GM18867 (cell line): ENCODE measurements at regions not wholly inside any gene's neighbourhood (a gene's known extent, or its start where the extent isn't known, plus 50 kb on each side); places are given as distances from the start of the nearest gene placed in this dataset.
"Not testable (repeated sequence)": the region's sequence is repeated elsewhere in the genome, so short reads cannot be mapped to it uniquely, and the experiment has no call there.

Source experiments
- ATAC-seq: cut with Tn5 transposase; IDR thresholded peaks from one replicate; pipeline ENCODE4 v1.9.1; 2021; ENCODE audit warnings: mild to moderate bottlenecking, moderate library complexity; ENCODE audit not compliant: unreplicated experiment

GRCh38 chr14:101077481-101078074 lies 174.1 kb upstream of the RTL1 start:
- no peak for ATAC-seq

- no peak for ATAC-seq
Observed at GRCh38 chr14:101078170-101078891, 174.8 kb upstream of the RTL1 start.

GRCh38 chr14:101078892-101079221 lies 175.3 kb upstream of the RTL1 start:
- ATAC-seq: no peak

- no peak for ATAC-seq
Observed at GRCh38 chr14:101080922-101081593, 177.5 kb upstream of the RTL1 start.

- no peak for ATAC-seq
Observed at GRCh38 chr14:101082036-101082435, 178.5 kb upstream of the RTL1 start.

GRCh38 chr14:101082436-101083384 lies 179.2 kb upstream of the RTL1 start:
- no peak for ATAC-seq

GRCh38 chr14:101083564-101084435 lies 180.3 kb upstream of the RTL1 start:
- no peak for ATAC-seq

- no peak for ATAC-seq
Observed at GRCh38 chr14:101084436-101084826, 180.9 kb upstream of the RTL1 start.

- no peak for ATAC-seq
Observed at GRCh38 chr14:101086926-101087325, 183.4 kb upstream of the RTL1 start.

- ATAC-seq: no peak
Observed at GRCh38 chr14:101087614-101088394, 184.3 kb upstream of the RTL1 start.

- no peak for ATAC-seq
Observed at GRCh38 chr14:101088395-101088667, 184.8 kb upstream of the RTL1 start.

- ATAC-seq: no peak
Observed at GRCh38 chr14:101088714-101089113, 185.2 kb upstream of the RTL1 start.

- not testable (repeated sequence) for ATAC-seq
Observed at GRCh38 chr14:101090478-101090877, 187.0 kb upstream of the RTL1 start.

- ATAC-seq: no peak
Observed at GRCh38 chr14:101090976-101091375, 187.5 kb upstream of the RTL1 start.

- ATAC-seq: not testable (repeated sequence)
Observed at GRCh38 chr14:101094916-101095315, 191.4 kb upstream of the RTL1 start.

GRCh38 chr14:101096551-101096950 lies 193.0 kb upstream of the RTL1 start:
- no peak for ATAC-seq

- ATAC-seq: no peak
Observed at GRCh38 chr14:101097109-101097793, 193.7 kb upstream of the RTL1 start.

- no peak for ATAC-seq
Observed at GRCh38 chr14:101098177-101098576, 194.7 kb upstream of the RTL1 start.

GRCh38 chr14:101098641-101099040 lies 195.1 kb upstream of the RTL1 start:
- ATAC-seq: no peak
